ENCODE measurements at regions not wholly inside any gene's neighbourhood (a gene's known extent, or its start where the extent isn't known, plus 50 kb on each side); places are given as distances from the start of the nearest gene placed in this dataset.

- BruUV-seq (replicated peaks): no TSS peak
- no peak overlapping the region for H3K27ac ChIP-seq
- no peaks in the 10 kb centered on the region for H3K4me1 ChIP-seq (replicated peaks; ENCODE audit: insufficient read depth)
- H3K36me3 ChIP-seq (ENCODE audit: low read depth): no peaks in the 10 kb centered on the region
- no peaks in the 10 kb centered on the region for H4K20me1 ChIP-seq (ENCODE audit: insufficient read depth)
- no peaks in the 10 kb centered on the region for H3K9me2 ChIP-seq (ENCODE audit: insufficient read depth)
- no peaks in the 10 kb centered on the region for H3K79me2 ChIP-seq (ENCODE audit: low read depth)
- no peak overlapping the region for H3K4me3 ChIP-seq
- H2AFZ ChIP-seq: no peak overlapping the region
- no peaks in the 10 kb centered on the region for H3K27me3 ChIP-seq (ENCODE audit: insufficient read depth, low read depth)
- no peak overlapping the region for H3K4me2 ChIP-seq
- DNase-seq: no peak
- ChIA-PET CTCF (no interaction called here), POLR2A (ENCODE audit: unreplicated experiment) (no interaction called here)
- H3K9me3 ChIP-seq (ENCODE audit: insufficient read depth, low read depth): no peaks in the 10 kb centered on the region
- H3F3A ChIP-seq (ENCODE audit: insufficient read depth, low read depth): no peaks in the 10 kb centered on the region
- intact Hi-C loops (cut with micrococcal nuclease; ENCODE audit: unreplicated experiment): no loop called here
- TF ChIP-seq CTCF (conservative IDR thresholded peaks at IDR 0.05): no peak
- TF ChIP-seq EZH2 (IDR thresholded peaks at IDR 0.05; ENCODE audit: low read depth): no peak
Measured at GRCh38 chr3:39750712-39751111, 58.7 kb upstream of the MYRIP start.

- no peaks in the 10 kb centered on the region for H3K79me2 ChIP-seq (ENCODE audit: low read depth)
- BruUV-seq (replicated peaks): no TSS peak
- TF ChIP-seq CTCF (conservative IDR thresholded peaks at IDR 0.05) (no peak), EZH2 (IDR thresholded peaks at IDR 0.05; ENCODE audit: low read depth) (no peak)
- H3K4me1 ChIP-seq (replicated peaks; ENCODE audit: insufficient read depth): no peaks in the 10 kb centered on the region
- H4K20me1 ChIP-seq (ENCODE audit: insufficient read depth): no peaks in the 10 kb centered on the region
- H3K9me2 ChIP-seq (ENCODE audit: insufficient read depth): no peaks in the 10 kb centered on the region
- intact Hi-C loops (cut with micrococcal nuclease; ENCODE audit: unreplicated experiment): no loop called here
- DNase-seq: no peak
- no peaks in the 10 kb centered on the region for H3K36me3 ChIP-seq (ENCODE audit: low read depth)
- ChIA-PET POLR2A (ENCODE audit: unreplicated experiment) (no interaction called here), CTCF (no interaction called here)
- no peaks in the 10 kb centered on the region for H3K27me3 ChIP-seq (ENCODE audit: insufficient read depth, low read depth)
- no peaks in the 10 kb centered on the region for H3K9me3 ChIP-seq (ENCODE audit: insufficient read depth, low read depth)
- no peaks in the 10 kb centered on the region for H3F3A ChIP-seq (ENCODE audit: insufficient read depth, low read depth)
- H2AFZ ChIP-seq: no peak overlapping the region
- H3K4me3 ChIP-seq: no peak overlapping the region
- no peak overlapping the region for H3K4me2 ChIP-seq
- no peak overlapping the region for H3K27ac ChIP-seq
Measured at GRCh38 chr3:39751286-39751685, 58.1 kb upstream of the MYRIP start.

GRCh38 chr3:39752019-39752637 is 57.3 kb upstream of the MYRIP start:
- H3K4me1 ChIP-seq (replicated peaks; ENCODE audit: insufficient read depth): no peaks in the 10 kb centered on the region
- no peak for DNase-seq
- no peaks in the 10 kb centered on the region for H3K79me2 ChIP-seq (ENCODE audit: low read depth)
- no peaks in the 10 kb centered on the region for H3K9me3 ChIP-seq (ENCODE audit: insufficient read depth, low read depth)
- no peak overlapping the region for H2AFZ ChIP-seq
- ChIA-PET CTCF (no interaction called here), POLR2A (ENCODE audit: unreplicated experiment) (no interaction called here)
- no peaks in the 10 kb centered on the region for H3K27me3 ChIP-seq (ENCODE audit: insufficient read depth, low read depth)
- no peaks in the 10 kb centered on the region for H3K9me2 ChIP-seq (ENCODE audit: insufficient read depth)
- no peaks in the 10 kb centered on the region for H3K36me3 ChIP-seq (ENCODE audit: low read depth)
- H3K27ac ChIP-seq: no peak overlapping the region
- H3F3A ChIP-seq (ENCODE audit: insufficient read depth, low read depth): no peaks in the 10 kb centered on the region
- intact Hi-C loops (cut with micrococcal nuclease; ENCODE audit: unreplicated experiment): no loop called here
- no peak overlapping the region for H3K4me3 ChIP-seq
- H4K20me1 ChIP-seq (ENCODE audit: insufficient read depth): no peaks in the 10 kb centered on the region
- no TSS peak for BruUV-seq (replicated peaks)
- H3K4me2 ChIP-seq: no peak overlapping the region
- TF ChIP-seq EZH2 (IDR thresholded peaks at IDR 0.05; ENCODE audit: low read depth): no peak
- TF ChIP-seq CTCF (conservative IDR thresholded peaks at IDR 0.05): no peak
